ENCODE measurements at regions not wholly inside any gene's neighbourhood (a gene's known extent, or its start where the extent isn't known, plus 50 kb on each side); places are given as distances from the start of the nearest gene placed in this dataset.

DNA sequence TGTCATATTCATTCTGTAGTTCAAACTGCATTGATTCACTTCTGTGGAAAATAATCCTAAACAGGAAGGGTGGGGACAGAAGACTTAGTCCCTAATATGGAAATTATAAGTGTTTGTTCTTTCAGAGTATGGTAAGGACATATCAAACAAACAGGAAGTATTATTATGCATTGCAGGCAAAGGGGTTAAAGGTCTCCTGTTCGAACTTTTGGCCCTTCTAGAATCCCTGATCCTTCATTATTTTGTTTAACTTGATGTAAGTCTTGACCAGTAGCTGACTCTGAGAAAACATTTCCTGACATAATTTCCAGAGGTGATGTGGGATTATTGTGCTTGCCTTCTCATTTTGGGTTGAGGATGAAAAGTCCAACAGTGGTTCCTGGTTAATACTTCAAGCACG is 215.4 kb upstream of the ADGRL2 start:
- Histone ChIP-seq H3K27me3 (ENCODE audit: control insufficient read depth in 2 of 2, insufficient read depth in 2 of 2, low read length in 2 of 2) (no peaks in the 10 kb centered on the region), H3K9ac (ENCODE audit: insufficient read depth, low read length, poor library complexity, severe bottlenecking) (no peak overlapping the region), H4K20me1 (ENCODE audit: insufficient read depth, low read length) (no peaks in the 10 kb centered on the region), H2AFZ (ENCODE audit: insufficient read depth, low read depth, low read length, poor library complexity, severe bottlenecking) (no peak overlapping the region), H3K27ac (ENCODE audit: low read depth in 1 of 2, low read length in 2 of 2) (no peak overlapping the region), H3K4me3 (replicated peaks in 1 of 3; ENCODE audit: low read depth in 2 of 3, low read length in 3 of 3) (no peak overlapping the region), H3K4me1 (ENCODE audit: control insufficient read depth in 1 of 2, insufficient read depth in 2 of 2, low read length in 2 of 2) (no peaks in the 10 kb centered on the region), H3K79me2 (ENCODE audit: insufficient read depth, low read length) (no peaks in the 10 kb centered on the region), H3K4me2 (replicated peaks; ENCODE audit: extremely low read depth, low read length, poor library complexity, severe bottlenecking) (no peak overlapping the region), H3K36me3 (replicated peaks in 1 of 2; ENCODE audit: control insufficient read depth in 1 of 2, insufficient read depth in 2 of 2, low read length in 2 of 2) (no peaks in the 10 kb centered on the region), H3K9me3 (replicated peaks in 1 of 2; ENCODE audit: control insufficient read depth in 1 of 2, insufficient read depth in 1 of 2, low read length in 2 of 2) (no peaks in the 10 kb centered on the region)
- Mint-ChIP-seq H3K4me3 (no peak overlapping the region), H3K4me1 (no peaks in the 10 kb centered on the region), H3K9me3 (peaks cover 0 to 2% (median 2%) of the 10 kb centered on the region in 7 donors), H3K27me3 (ENCODE audit: low read depth in 3 of 3) (peaks cover 0 to 2% (median 1%) of the 10 kb centered on the region in 3 donors), H3K27ac (no peak overlapping the region), H3K36me3 (no peaks in the 10 kb centered on the region)
- no peak for DNase-seq
- TF ChIP-seq, protein P1, sequence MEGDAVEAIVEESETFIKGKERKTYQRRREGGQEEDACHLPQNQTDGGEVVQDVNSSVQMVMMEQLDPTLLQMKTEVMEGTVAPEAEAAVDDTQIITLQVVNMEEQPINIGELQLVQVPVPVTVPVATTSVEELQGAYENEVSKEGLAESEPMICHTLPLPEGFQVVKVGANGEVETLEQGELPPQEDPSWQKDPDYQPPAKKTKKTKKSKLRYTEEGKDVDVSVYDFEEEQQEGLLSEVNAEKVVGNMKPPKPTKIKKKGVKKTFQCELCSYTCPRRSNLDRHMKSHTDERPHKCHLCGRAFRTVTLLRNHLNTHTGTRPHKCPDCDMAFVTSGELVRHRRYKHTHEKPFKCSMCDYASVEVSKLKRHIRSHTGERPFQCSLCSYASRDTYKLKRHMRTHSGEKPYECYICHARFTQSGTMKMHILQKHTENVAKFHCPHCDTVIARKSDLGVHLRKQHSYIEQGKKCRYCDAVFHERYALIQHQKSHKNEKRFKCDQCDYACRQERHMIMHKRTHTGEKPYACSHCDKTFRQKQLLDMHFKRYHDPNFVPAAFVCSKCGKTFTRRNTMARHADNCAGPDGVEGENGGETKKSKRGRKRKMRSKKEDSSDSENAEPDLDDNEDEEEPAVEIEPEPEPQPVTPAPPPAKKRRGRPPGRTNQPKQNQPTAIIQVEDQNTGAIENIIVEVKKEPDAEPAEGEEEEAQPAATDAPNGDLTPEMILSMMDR (IDR thresholded peaks at IDR 0.05), result no peak
- no CpG with 5 or more reads among the region's 2 CpGs for WGBS (ENCODE audit: insufficient coverage)
- intact Hi-C loops (cut with micrococcal nuclease), result no loop called here

DNA sequence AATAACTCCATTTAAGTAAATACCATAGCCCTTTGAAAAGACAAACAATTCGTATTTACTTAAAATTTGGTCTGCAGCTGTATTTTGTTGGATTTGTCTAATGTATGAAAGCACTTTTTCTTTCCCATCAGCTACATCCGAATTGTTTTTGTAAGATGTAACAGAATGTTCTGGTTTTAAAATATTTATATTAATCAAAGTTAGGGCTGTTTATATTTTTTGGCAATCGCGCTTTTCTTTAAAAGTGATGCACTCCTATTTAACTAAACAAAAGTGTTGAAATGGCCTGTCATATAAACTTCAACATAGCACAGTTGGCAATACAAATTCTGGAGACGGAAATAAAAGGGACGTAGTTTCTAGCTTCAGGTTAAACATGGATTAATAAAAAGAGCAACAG is 216.3 kb upstream of the ADGRL2 start:
- Histone ChIP-seq H3K27me3 (ENCODE audit: control insufficient read depth in 2 of 2, insufficient read depth in 2 of 2, low read length in 2 of 2) (no peaks in the 10 kb centered on the region), H3K4me2 (replicated peaks; ENCODE audit: extremely low read depth, low read length, poor library complexity, severe bottlenecking) (no peak overlapping the region), H3K4me3 (replicated peaks in 1 of 3; ENCODE audit: low read depth in 2 of 3, low read length in 3 of 3) (no peak overlapping the region), H3K27ac (ENCODE audit: low read depth in 1 of 2, low read length in 2 of 2) (no peak overlapping the region), H3K9me3 (replicated peaks in 1 of 2; ENCODE audit: control insufficient read depth in 1 of 2, insufficient read depth in 1 of 2, low read length in 2 of 2) (no peaks in the 10 kb centered on the region), H4K20me1 (ENCODE audit: insufficient read depth, low read length) (no peaks in the 10 kb centered on the region), H2AFZ (ENCODE audit: insufficient read depth, low read depth, low read length, poor library complexity, severe bottlenecking) (no peak overlapping the region), H3K79me2 (ENCODE audit: insufficient read depth, low read length) (no peaks in the 10 kb centered on the region), H3K36me3 (replicated peaks in 1 of 2; ENCODE audit: control insufficient read depth in 1 of 2, insufficient read depth in 2 of 2, low read length in 2 of 2) (no peaks in the 10 kb centered on the region), H3K4me1 (ENCODE audit: control insufficient read depth in 1 of 2, insufficient read depth in 2 of 2, low read length in 2 of 2) (no peaks in the 10 kb centered on the region), H3K9ac (ENCODE audit: insufficient read depth, low read length, poor library complexity, severe bottlenecking) (no peak overlapping the region)
- no peaks in the 10 kb centered on the region for H3K4me1 Mint-ChIP-seq
- H3K27me3 Mint-ChIP-seq (ENCODE audit: low read depth in 3 of 3), result no peaks in the 10 kb centered on the region
- H3K9me3 Mint-ChIP-seq, result peaks cover 0 to 2% (median 0%) of the 10 kb centered on the region in 7 donors
- H3K4me3 Mint-ChIP-seq, result no peak overlapping the region
- H3K27ac Mint-ChIP-seq, result no peak overlapping the region
- TF ChIP-seq, protein P1 (IDR thresholded peaks at IDR 0.05), result no peak
- H3K36me3 Mint-ChIP-seq, result no peaks in the 10 kb centered on the region
- DNase-seq, result no peak
- intact Hi-C loops (cut with micrococcal nuclease), result no loop called here
- WGBS (ENCODE audit: insufficient coverage), result no CpG with 5 or more reads among the region's 6 CpGs
